Loucy (cell line): ENCODE measurements at regions not wholly inside any gene's neighbourhood (a gene's known extent, or its start where the extent isn't known, plus 50 kb on each side); places are given as distances from the start of the nearest gene placed in this dataset.

Experiments used
- H2AFZ ChIP-seq: fragments of 200-600 bp; sonication (generic); 2 replicates; pipeline ENCODE4 v1.6.0; 2016; ENCODE audit warnings: antibody characterized with exemption, mild to moderate bottlenecking, low read length, moderate library complexity
- H3F3A ChIP-seq: fragments of 200-600 bp; 2 replicates; pipeline ENCODE4 v1.6.0; 2016; ENCODE audit warnings: antibody characterized with exemption, low read depth, mild to moderate bottlenecking
- H3K27me3 ChIP-seq: fragments of 200-600 bp; sonication (generic); 2 replicates; pipeline ENCODE4 v1.6.1; 2014; ENCODE audit warnings: low read length, mild to moderate bottlenecking; ENCODE audit not compliant: insufficient read depth, poor library complexity, severe bottlenecking
- H3K36me3 ChIP-seq: fragments of 200-600 bp; sonication (generic); 2 replicates; pipeline ENCODE4 v1.6.1; 2016; ENCODE audit warnings: low read length; ENCODE audit not compliant: insufficient read depth
- H3K4me1 ChIP-seq: fragments of 200-600 bp; sonication (generic); 2 replicates; pipeline ENCODE4 v1.5.1; 2014; ENCODE audit warnings: low read length, mild to moderate bottlenecking; ENCODE audit not compliant: insufficient read depth, poor library complexity, severe bottlenecking
- H3K4me2 ChIP-seq: fragments of 200-600 bp; sonication (generic); 2 replicates; pipeline ENCODE4 v1.6.0; 2014; ENCODE audit warnings: antibody characterized with exemption, low read length, low read depth, mild to moderate bottlenecking; ENCODE audit not compliant: poor library complexity, severe bottlenecking
- H3K4me3 ChIP-seq: fragments of 200-600 bp; sonication (generic); 2 replicates; pipeline ENCODE4 v1.5.1; 2014; ENCODE audit warnings: low read length, mild to moderate bottlenecking, mixed read lengths; ENCODE audit not compliant: poor library complexity, severe bottlenecking
- H3K79me2 ChIP-seq: fragments of 200-600 bp; sonication (generic); 2 replicates; pipeline ENCODE4 v1.6.1; 2014; ENCODE audit warnings: low read length; ENCODE audit not compliant: insufficient read depth
- H3K9ac ChIP-seq: fragments of 200-600 bp; sonication (generic); 2 replicates; pipeline ENCODE4 v1.6.0; 2014; ENCODE audit warnings: mild to moderate bottlenecking, low read depth, low read length, moderate library complexity; ENCODE audit not compliant: poor library complexity, severe bottlenecking
- H3K9me2 ChIP-seq: fragments of 200-600 bp; sonication (generic); replicated peaks from 2 replicates; pipeline ENCODE4 v1.6.1; 2016; ENCODE audit warnings: low read depth, low read length, mixed read lengths
- H3K9me3 ChIP-seq: fragments of 200-600 bp; sonication (generic); 2 replicates; pipeline ENCODE4 v1.6.1; 2014; ENCODE audit warnings: mild to moderate bottlenecking, antibody characterized with exemption, low read length, low read depth; ENCODE audit not compliant: insufficient read depth
- H4K20me1 ChIP-seq: fragments of 200-600 bp; sonication (generic); 2 replicates; pipeline ENCODE4 v1.6.0; 2014; ENCODE audit warnings: antibody characterized with exemption, low read length, mild to moderate bottlenecking; ENCODE audit not compliant: insufficient read depth, poor library complexity, severe bottlenecking
- EZH2phosphoT487 ChIP-seq: fragments of 200-600 bp; IDR thresholded peaks from 2 replicates; pipeline ENCODE4 v1.6.1; 2018; ENCODE audit warnings: antibody characterized with exemption, mild to moderate bottlenecking, moderate library complexity, borderline replicate concordance
- TF ChIP-seq, protein P1 (sequence below): fragments of 200-600 bp; sonication (generic); conservative IDR thresholded peaks from 2 replicates; pipeline ENCODE4 v1.5.1; 2014; ENCODE audit warnings: mild to moderate bottlenecking, antibody characterized with exemption, low read length

GRCh38 chr13:54379461-54379860 is 1350.8 kb downstream of the OLFM4 start:
- Histone ChIP-seq H3K9ac (no peak overlapping the region), H3K36me3 (no peaks in the 10 kb centered on the region), H3K27me3 (no peaks in the 10 kb centered on the region), H4K20me1 (no peaks in the 10 kb centered on the region), H3K79me2 (no peaks in the 10 kb centered on the region), H3K9me2 (no peaks in the 10 kb centered on the region; the same call in 1 of the 2 replicates), H2AFZ (no peak overlapping the region), H3F3A (no peaks in the 10 kb centered on the region), H3K4me2 (no peak overlapping the region), H3K4me3 (no peak overlapping the region), H3K4me1 (no peaks in the 10 kb centered on the region), H3K9me3 (no peaks in the 10 kb centered on the region)
- TF ChIP-seq, protein P1, sequence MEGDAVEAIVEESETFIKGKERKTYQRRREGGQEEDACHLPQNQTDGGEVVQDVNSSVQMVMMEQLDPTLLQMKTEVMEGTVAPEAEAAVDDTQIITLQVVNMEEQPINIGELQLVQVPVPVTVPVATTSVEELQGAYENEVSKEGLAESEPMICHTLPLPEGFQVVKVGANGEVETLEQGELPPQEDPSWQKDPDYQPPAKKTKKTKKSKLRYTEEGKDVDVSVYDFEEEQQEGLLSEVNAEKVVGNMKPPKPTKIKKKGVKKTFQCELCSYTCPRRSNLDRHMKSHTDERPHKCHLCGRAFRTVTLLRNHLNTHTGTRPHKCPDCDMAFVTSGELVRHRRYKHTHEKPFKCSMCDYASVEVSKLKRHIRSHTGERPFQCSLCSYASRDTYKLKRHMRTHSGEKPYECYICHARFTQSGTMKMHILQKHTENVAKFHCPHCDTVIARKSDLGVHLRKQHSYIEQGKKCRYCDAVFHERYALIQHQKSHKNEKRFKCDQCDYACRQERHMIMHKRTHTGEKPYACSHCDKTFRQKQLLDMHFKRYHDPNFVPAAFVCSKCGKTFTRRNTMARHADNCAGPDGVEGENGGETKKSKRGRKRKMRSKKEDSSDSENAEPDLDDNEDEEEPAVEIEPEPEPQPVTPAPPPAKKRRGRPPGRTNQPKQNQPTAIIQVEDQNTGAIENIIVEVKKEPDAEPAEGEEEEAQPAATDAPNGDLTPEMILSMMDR = no peak
- TF ChIP-seq EZH2phosphoT487 = no peak

- Histone ChIP-seq H2AFZ (no peak overlapping the region), H3K4me3 (no peak overlapping the region), H3K9me3 (no peaks in the 10 kb centered on the region), H3K27me3 (no peaks in the 10 kb centered on the region), H3K79me2 (no peaks in the 10 kb centered on the region), H3K9ac (no peak overlapping the region), H3K4me1 (no peaks in the 10 kb centered on the region), H3K36me3 (no peaks in the 10 kb centered on the region), H3K9me2 (no peaks in the 10 kb centered on the region; the same call in 1 of the 2 replicates), H3F3A (no peaks in the 10 kb centered on the region), H3K4me2 (no peak overlapping the region), H4K20me1 (no peaks in the 10 kb centered on the region)
- no peak for TF ChIP-seq EZH2phosphoT487
- TF ChIP-seq, protein P1 = no peak
These were observed 1355.0 kb downstream of the OLFM4 start for GRCh38 chr13:54383604-54384003.

DNA sequence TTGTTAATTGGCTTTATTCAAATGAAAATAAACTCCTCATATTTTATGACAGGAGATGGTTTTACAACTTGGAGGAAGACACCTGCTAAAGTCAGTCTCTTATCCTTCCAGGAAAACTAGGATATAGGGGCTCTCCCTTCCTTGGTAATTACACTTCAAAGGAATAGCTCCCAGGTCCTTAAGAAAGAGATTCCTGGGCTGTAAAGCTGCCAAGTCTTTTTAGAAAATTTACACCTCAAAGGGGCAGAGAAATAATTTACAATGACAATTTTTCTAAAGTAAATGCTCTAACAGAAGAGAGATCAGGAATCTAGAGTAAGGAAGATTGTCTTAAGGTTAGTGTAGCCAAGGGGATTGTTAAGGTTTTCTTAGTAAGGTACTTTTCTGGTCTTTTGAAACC is 1359.0 kb downstream of the OLFM4 start:
- no peaks in the 10 kb centered on the region for H3K9me3 ChIP-seq
- H3K4me3 ChIP-seq = no peak overlapping the region

More for the DNA sequence above, 1359.0 kb downstream of the OLFM4 start:
- Histone ChIP-seq H3K79me2 (no peaks in the 10 kb centered on the region), H3K36me3 (no peaks in the 10 kb centered on the region), H2AFZ (no peak overlapping the region), H3K4me1 (no peaks in the 10 kb centered on the region), H3K4me2 (no peak overlapping the region), H3K9me2 (no peaks in the 10 kb centered on the region), H3F3A (no peaks in the 10 kb centered on the region), H3K9ac (no peak overlapping the region), H3K27me3 (no peaks in the 10 kb centered on the region), H4K20me1 (no peaks in the 10 kb centered on the region)
- TF ChIP-seq, protein P1 = no peak
- no peak for TF ChIP-seq EZH2phosphoT487
